Panc1 (cell line): ENCODE measurements at regions not wholly inside any gene's neighbourhood (a gene's known extent, or its start where the extent isn't known, plus 50 kb on each side); places are given as distances from the start of the nearest gene placed in this dataset.

Source experiments
- ATAC-seq: fragments of 200-7000 bp; cut with Tn5 transposase; 2 replicates; pipeline ENCODE4 v1.9.1; 2020; ENCODE audit warnings: mild to moderate bottlenecking, moderate library complexity
- BruUV-seq: library from RNA; stranded (reverse); fragments of 400-500 nt; replicated peaks from 2 replicates; lab custom pipeline; 2021; lab: Mats Ljungman, UMichigan
- CTCF ChIA-PET: fragments of 300-600 bp; sonication (Branson Sonifier 250); formaldehyde crosslinking; loops from one replicate; lab custom pipeline; 2022; ENCODE audit warnings: antibody characterized with exemption; lab: Charles Lee
- POLR2A ChIA-PET: fragments of 300-600 bp; sonication (Branson Sonifier 250); formaldehyde crosslinking; loops from one replicate; lab custom pipeline; 2022; ENCODE audit warnings: antibody characterized with exemption; lab: Charles Lee
- DNase-seq: peaks from one replicate; pipeline ENCODE4 v3.0.0-alpha.2; 2010; ENCODE audit warnings: low read depth, low spot score
- H3K27ac ChIP-seq: 2 replicates; pipeline ENCODE4 v1.5.1; 2011; ENCODE audit warnings: mild to moderate bottlenecking, low read length, inconsistent platforms
- H3K27me3 ChIP-seq: fragments of 200-500 bp; sonication (Bioruptor generic); 2 replicates; pipeline ENCODE4 v1.6.0; 2014; ENCODE audit warnings: low read length, inconsistent platforms; ENCODE audit not compliant: control insufficient read depth, insufficient read depth
- H3K36me3 ChIP-seq: fragments of 200-500 bp; sonication (Bioruptor generic); 2 replicates; pipeline ENCODE4 v1.5.1; 2014; ENCODE audit warnings: inconsistent platforms, mild to moderate bottlenecking, low read length, moderate library complexity; ENCODE audit not compliant: control insufficient read depth, insufficient read depth
- H3K4me1 ChIP-seq: 2 replicates; pipeline ENCODE4 v1.5.1; 2011; ENCODE audit warnings: inconsistent platforms, mild to moderate bottlenecking, low read length, moderate library complexity; ENCODE audit not compliant: control insufficient read depth, insufficient read depth
- H3K4me3 ChIP-seq, 2 experiments: 2 replicates each; pipeline ENCODE4 v1.5.1; 2011 to 2012; ENCODE audit warnings: low read depth in 2 of 2, low read length in 2 of 2, mild to moderate bottlenecking in 2 of 2, inconsistent platforms in 1 of 2, moderate library complexity in 1 of 2
- H3K9me3 ChIP-seq: fragments of 200-500 bp; sonication (Bioruptor generic); 2 replicates; pipeline ENCODE4 v1.5.1; 2014; ENCODE audit warnings: low read depth, mild to moderate bottlenecking, inconsistent platforms, low read length, moderate library complexity; ENCODE audit not compliant: control insufficient read depth, insufficient read depth
- POLR2AphosphoS5 ChIP-seq: IDR thresholded peaks from 2 replicates; pipeline ENCODE4 v1.6.1; 2012; ENCODE audit warnings: mild to moderate bottlenecking, low read depth, low read length, moderate library complexity
- REST ChIP-seq, 2 experiments: IDR thresholded peaks; 2 replicates each; pipeline ENCODE4 v1.6.1; 2011 to 2012; ENCODE audit warnings: low read depth in 2 of 2, control low read depth in 1 of 2, low read length in 1 of 2, mild to moderate bottlenecking in 1 of 2, moderate library complexity in 1 of 2; ENCODE audit not compliant: insufficient read depth in 1 of 2
- SIN3A ChIP-seq: IDR thresholded peaks from 2 replicates; pipeline ENCODE4 v1.6.1; 2012; ENCODE audit warnings: low read depth, mild to moderate bottlenecking, low read length, moderate library complexity, borderline replicate concordance; ENCODE audit not compliant: insufficient read depth
- TCF7L2 ChIP-seq: IDR thresholded peaks from 2 replicates; pipeline ENCODE4 v1.6.1; 2011; ENCODE audit warnings: mild to moderate bottlenecking, low read depth, low read length, inconsistent platforms
- in situ Hi-C: cut with HindIII; loops from 2 replicates; pipeline ENCODE4 v1.10.0; 2016; ENCODE audit warnings: low sequenced_read_pairs, low pct_unique_long_range_greater_than_20kb
- intact Hi-C: fragments of 100-400 bp; cut with micrococcal nuclease; formaldehyde crosslinking; loops from one replicate; pipeline ENCODE4 v1.10.0; 2022; ENCODE audit not compliant: unreplicated experiment
- TF ChIP-seq, protein P1 (sequence below): fragments of 450-650 bp; IDR thresholded peaks from 2 replicates; pipeline ENCODE4 v1.5.1; 2017; ENCODE audit warnings: mild to moderate bottlenecking

DNA sequence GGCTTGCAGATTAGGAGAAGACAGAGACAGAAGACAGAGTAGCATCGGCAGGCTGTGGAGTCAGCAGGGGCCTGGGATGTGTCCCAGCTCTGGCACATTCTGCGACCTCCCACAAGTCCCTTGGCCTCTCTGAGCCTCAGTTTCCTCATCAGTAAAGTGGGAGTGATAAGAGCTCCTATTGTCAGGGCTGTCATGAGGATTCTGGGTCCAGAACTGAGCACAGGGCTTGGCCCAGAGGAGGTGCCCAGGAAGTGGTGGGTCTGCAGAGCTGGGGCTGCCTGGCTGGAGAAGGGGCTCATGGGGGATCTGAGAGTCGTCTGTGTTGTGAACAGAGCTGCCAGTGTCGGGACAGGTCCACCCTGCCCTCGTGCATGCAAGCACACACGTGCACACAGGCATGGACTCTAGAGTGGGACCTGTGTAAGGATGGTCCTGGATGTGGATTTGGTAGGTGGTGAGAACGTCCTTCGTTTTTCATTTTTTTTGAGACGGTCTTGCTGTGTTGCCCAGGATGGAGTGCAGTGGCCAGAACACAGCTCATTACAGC, 262.9 kb downstream of the PTPRU start:
- H3K36me3 ChIP-seq, result no peaks in the 10 kb centered on the region
- no peaks in the 10 kb centered on the region for H3K27me3 ChIP-seq
- TF ChIP-seq TCF7L2 (no peak), POLR2AphosphoS5 (no peak), REST (IDR thresholded peaks at IDR 0.05; ENCODE audit: insufficient read depth in 1 of 2, low read depth in 2 of 2, low read length in 1 of 2) (no peak), SIN3A (no peak)
- TF ChIP-seq, protein P1, sequence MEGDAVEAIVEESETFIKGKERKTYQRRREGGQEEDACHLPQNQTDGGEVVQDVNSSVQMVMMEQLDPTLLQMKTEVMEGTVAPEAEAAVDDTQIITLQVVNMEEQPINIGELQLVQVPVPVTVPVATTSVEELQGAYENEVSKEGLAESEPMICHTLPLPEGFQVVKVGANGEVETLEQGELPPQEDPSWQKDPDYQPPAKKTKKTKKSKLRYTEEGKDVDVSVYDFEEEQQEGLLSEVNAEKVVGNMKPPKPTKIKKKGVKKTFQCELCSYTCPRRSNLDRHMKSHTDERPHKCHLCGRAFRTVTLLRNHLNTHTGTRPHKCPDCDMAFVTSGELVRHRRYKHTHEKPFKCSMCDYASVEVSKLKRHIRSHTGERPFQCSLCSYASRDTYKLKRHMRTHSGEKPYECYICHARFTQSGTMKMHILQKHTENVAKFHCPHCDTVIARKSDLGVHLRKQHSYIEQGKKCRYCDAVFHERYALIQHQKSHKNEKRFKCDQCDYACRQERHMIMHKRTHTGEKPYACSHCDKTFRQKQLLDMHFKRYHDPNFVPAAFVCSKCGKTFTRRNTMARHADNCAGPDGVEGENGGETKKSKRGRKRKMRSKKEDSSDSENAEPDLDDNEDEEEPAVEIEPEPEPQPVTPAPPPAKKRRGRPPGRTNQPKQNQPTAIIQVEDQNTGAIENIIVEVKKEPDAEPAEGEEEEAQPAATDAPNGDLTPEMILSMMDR, result no peak
- no peak overlapping the region for H3K4me3 ChIP-seq
- intact Hi-C loops (no loop called here), in situ Hi-C loops (no loop called here)
- H3K9me3 ChIP-seq, result no peaks in the 10 kb centered on the region
- BruUV-seq, result no TSS peak
- DNase-seq (no peak), ATAC-seq (no peak)
- ChIA-PET CTCF (no interaction called here), POLR2A (no interaction called here)
- H3K27ac ChIP-seq, result no peak overlapping the region
- H3K4me1 ChIP-seq, result no peaks in the 10 kb centered on the region

- in situ Hi-C loops, result no loop called here
- no peaks in the 10 kb centered on the region for H3K36me3 ChIP-seq
- no TSS peak for BruUV-seq
- no peak overlapping the region for H3K27ac ChIP-seq
- no peaks in the 10 kb centered on the region for H3K9me3 ChIP-seq
- no peaks in the 10 kb centered on the region for H3K27me3 ChIP-seq
- no peak overlapping the region for H3K4me3 ChIP-seq
- TF ChIP-seq TCF7L2, result no peak
- TF ChIP-seq, protein P1, result no peak
- no peak for TF ChIP-seq POLR2AphosphoS5
- TF ChIP-seq SIN3A, result no peak
- TF ChIP-seq REST (IDR thresholded peaks at IDR 0.05; ENCODE audit: insufficient read depth in 1 of 2, low read depth in 2 of 2, low read length in 1 of 2), result no peak
- DNase-seq (no peak), ATAC-seq (no peak)
- intact Hi-C loops, result no loop called here
- H3K4me1 ChIP-seq, result no peaks in the 10 kb centered on the region
- ChIA-PET POLR2A (no interaction called here), CTCF (no interaction called here)
Observed at GRCh38 chr1:29498126-29499103, 262.1 kb downstream of the PTPRU start.
